Peyer's patch (tissue), 4 donors: ENCODE measurements at regions not wholly inside any gene's neighbourhood (a gene's known extent, or its start where the extent isn't known, plus 50 kb on each side); places are given as distances from the start of the nearest gene placed in this dataset.

Experiments
- DNase-seq, 3 donors: peaks; one replicate each; pipeline ENCODE4 v3.0.0-alpha.2; 2017 to 2019
- H3K27ac ChIP-seq, 4 donors: fragments of 200-600 bp; sonication (generic); one replicate each; pipeline ENCODE4 v1.5.1; 2016 to 2019
- H3K27me3 ChIP-seq, 2 donors: fragments of 200-600 bp; sonication (generic); one replicate each; pipeline ENCODE4 v1.5.1; 2019
- H3K36me3 ChIP-seq, 3 donors: fragments of 200-600 bp; sonication (generic); one replicate each; pipeline ENCODE4 v1.5.1; 2016 to 2019
- H3K4me1 ChIP-seq, 4 donors: fragments of 200-600 bp; sonication (generic); one replicate each; pipeline ENCODE4 v1.5.1; 2016 to 2019
- H3K4me3 ChIP-seq, 4 donors: fragments of 200-600 bp; sonication (generic); 1 replicate in 3 of 4; 2 replicates in 1 of 4; pipeline ENCODE4 v1.5.1; 2016 to 2019; ENCODE audit warnings: mild to moderate bottlenecking in 1 of 4
- H3K9me3 ChIP-seq, 4 donors: fragments of 200-600 bp; sonication (generic); one replicate each; pipeline ENCODE4 v1.5.1; 2016 to 2019; ENCODE audit warnings: mild to moderate bottlenecking in 1 of 4
- CTCF ChIP-seq, 6 experiments: fragments of 450-650 bp in 4 of 6; fragments of 200-600 bp in 2 of 6; sonication (generic) in 1 of 6; IDR thresholded peaks; one replicate each; pipeline ENCODE4 v1.5.1; 2017 to 2019; ENCODE audit warnings: antibody characterized with exemption in 6 of 6, mild to moderate bottlenecking in 3 of 6, moderate library complexity in 1 of 6
- POLR2A ChIP-seq, 2 donors: fragments of 450-650 bp; IDR thresholded peaks; one replicate each; pipeline ENCODE4 v1.5.1; 2017; ENCODE audit warnings: antibody characterized with exemption in 2 of 2, mild to moderate bottlenecking in 2 of 2, moderate library complexity in 2 of 2

GRCh38 chr20:8079976-8080375 is 52.1 kb upstream of the PLCB1 start:
- no peak overlapping the region for H3K27ac ChIP-seq
- H3K36me3 ChIP-seq = no peaks in the 10 kb centered on the region
- no peaks in the 10 kb centered on the region for H3K27me3 ChIP-seq
- no peaks in the 10 kb centered on the region for H3K9me3 ChIP-seq
- no peak for DNase-seq
- H3K4me1 ChIP-seq = no peaks in the 10 kb centered on the region
- H3K4me3 ChIP-seq = no peak overlapping the region
- TF ChIP-seq CTCF (IDR thresholded peaks at IDR 0.05) = no peak
- no peak for TF ChIP-seq POLR2A (IDR thresholded peaks at IDR 0.05)

DNA sequence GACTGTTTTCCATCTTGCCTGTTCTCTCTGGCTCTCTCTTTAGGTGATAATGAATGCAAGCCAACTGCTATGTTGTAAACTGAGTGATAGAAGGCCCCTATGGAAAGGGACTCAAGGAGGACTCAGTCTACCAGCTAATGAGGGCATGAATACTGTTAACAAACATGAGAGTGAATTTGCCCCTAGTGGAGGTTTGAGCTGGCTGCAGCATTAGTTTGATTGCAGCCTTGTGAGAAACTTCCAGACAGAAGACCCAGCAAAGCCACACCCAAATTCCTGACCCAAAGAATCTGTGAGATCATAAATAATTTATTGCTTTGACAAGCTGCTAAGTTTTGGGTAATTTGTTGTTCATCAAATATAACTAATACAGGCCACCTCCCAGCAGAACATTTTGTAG is 50.0 kb upstream of the PLCB1 start:
- Histone ChIP-seq H3K4me1 (no peaks in the 10 kb centered on the region), H3K9me3 (no peaks in the 10 kb centered on the region), H3K27ac (no peak overlapping the region), H3K4me3 (no peak overlapping the region), H3K36me3 (no peaks in the 10 kb centered on the region), H3K27me3 (no peaks in the 10 kb centered on the region)
- DNase-seq = no peak
- TF ChIP-seq CTCF (IDR thresholded peaks at IDR 0.05) (peak in 2 of 6 experiments; percentile 10 to 11), POLR2A (IDR thresholded peaks at IDR 0.05) (no peak)
